ENCODE measurements at regions not wholly inside any gene's neighbourhood (a gene's known extent, or its start where the extent isn't known, plus 50 kb on each side); places are given as distances from the start of the nearest gene placed in this dataset.

DNA sequence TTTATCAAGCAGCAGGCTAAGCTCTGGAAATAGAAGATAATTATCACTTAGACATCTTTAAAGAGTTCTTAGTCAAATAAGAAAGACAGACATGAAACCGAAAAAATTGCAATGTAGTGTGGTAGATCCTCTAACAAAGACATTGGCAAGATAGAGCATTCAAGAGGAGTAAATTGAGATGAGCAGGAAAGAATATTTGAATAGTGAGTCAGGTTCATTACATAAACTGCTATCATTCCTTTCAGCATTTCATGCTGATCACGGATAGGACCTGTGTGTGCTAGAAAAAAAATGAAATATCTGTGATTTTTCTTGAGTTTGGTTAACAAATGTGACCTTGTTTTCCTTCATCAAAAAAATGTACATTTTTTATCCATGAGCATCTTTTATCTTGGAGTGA, 460.9 kb downstream of the OTOL1 start:
- ChIA-PET CTCF (no interaction called here), POLR2A (no interaction called here)
- H3K9me3 ChIP-seq (ENCODE audit: control insufficient read depth, insufficient read depth, low read depth, low read length), result no peaks in the 10 kb centered on the region
- H3K36me3 ChIP-seq (ENCODE audit: control insufficient read depth in 2 of 2, insufficient read depth in 1 of 2, low read length in 2 of 2), result no peaks in the 10 kb centered on the region
- H3K27ac ChIP-seq (ENCODE audit: extremely low read depth, low read depth, low read length), result no peak overlapping the region
- no peaks in the 10 kb centered on the region for H3K4me1 ChIP-seq (ENCODE audit: control insufficient read depth, insufficient read depth, low read length)
- H3K4me3 ChIP-seq (ENCODE audit: low read depth, low read length), result no peak overlapping the region
- no peak for TF ChIP-seq ZNF341 (tag by site-specific recombination; IDR thresholded peaks at IDR 0.05; ENCODE audit: low read depth)
- no peak for TF ChIP-seq PRDM4 (tag by site-specific recombination; IDR thresholded peaks at IDR 0.05)
- no peak for TF ChIP-seq ZNF785 (tag by site-specific recombination; IDR thresholded peaks at IDR 0.05)
- no peak for TF ChIP-seq ZNF23 (tag by site-specific recombination; IDR thresholded peaks at IDR 0.05; ENCODE audit: borderline replicate concordance)
- TF ChIP-seq ZBTB1 (tag by site-specific recombination; IDR thresholded peaks at IDR 0.05), result no peak
- TF ChIP-seq MEIS1 (CRISPR knock-in tag; IDR thresholded peaks at IDR 0.05; ENCODE audit: borderline replicate concordance), result no peak
- no peak for TF ChIP-seq ZNF433 (tag by site-specific recombination; IDR thresholded peaks at IDR 0.05; ENCODE audit: low read depth)
- TF ChIP-seq ZNF155 (tag by site-specific recombination; IDR thresholded peaks at IDR 0.05), result no peak
- no peak for TF ChIP-seq ZBTB6 (tag by site-specific recombination; IDR thresholded peaks at IDR 0.05)
- no peak for TF ChIP-seq TCF7L2 (IDR thresholded peaks at IDR 0.05; ENCODE audit: borderline replicate concordance, low read depth, low read length)

DNA sequence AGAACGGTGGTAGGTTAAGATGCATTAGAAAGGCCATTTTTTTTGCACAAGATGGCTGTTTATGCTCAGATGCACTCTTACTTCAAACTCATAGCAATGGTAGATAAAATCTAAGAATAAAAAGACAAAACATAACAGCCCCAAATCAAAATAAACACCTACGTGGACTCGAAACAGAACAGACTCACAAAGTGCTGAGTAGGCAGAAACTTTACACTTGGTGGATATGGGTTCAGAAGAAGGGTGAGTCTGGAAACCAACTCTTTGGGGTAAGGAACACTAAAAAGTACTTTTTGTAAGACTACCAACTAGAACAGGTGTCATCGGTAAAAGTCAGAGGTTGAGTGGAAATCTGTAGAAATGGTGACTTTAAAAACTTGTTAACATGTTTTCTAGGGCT, 468.2 kb downstream of the OTOL1 start:
- H3K36me3 ChIP-seq (ENCODE audit: control insufficient read depth in 2 of 2, insufficient read depth in 1 of 2, low read length in 2 of 2), result no peaks in the 10 kb centered on the region
- POLR2A ChIA-PET, result no interaction called here
- no peak overlapping the region for H3K27ac ChIP-seq (ENCODE audit: extremely low read depth, low read depth, low read length)
- H3K9me3 ChIP-seq (ENCODE audit: control insufficient read depth, insufficient read depth, low read depth, low read length), result no peaks in the 10 kb centered on the region
- CTCF ChIA-PET, result no interaction called here
- H3K4me3 ChIP-seq (ENCODE audit: low read depth, low read length), result no peak overlapping the region
- H3K4me1 ChIP-seq (ENCODE audit: control insufficient read depth, insufficient read depth, low read length), result no peaks in the 10 kb centered on the region
- TF ChIP-seq ZFP41 (tag by site-specific recombination; IDR thresholded peaks at IDR 0.05; ENCODE audit: borderline replicate concordance), result no peak
- TF ChIP-seq ZNF629 (tag by site-specific recombination; IDR thresholded peaks at IDR 0.05), result no peak
- TF ChIP-seq ZNF140 (tag by site-specific recombination; IDR thresholded peaks at IDR 0.05), result no peak
- no peak for TF ChIP-seq ZNF266 (tag by site-specific recombination; IDR thresholded peaks at IDR 0.05; ENCODE audit: low read depth)
- TF ChIP-seq TSHZ1 (tag by site-specific recombination; IDR thresholded peaks at IDR 0.05; ENCODE audit: borderline replicate concordance), result no peak
- TF ChIP-seq ZIC2 (tag by site-specific recombination; IDR thresholded peaks at IDR 0.05), result no peak
- no peak for TF ChIP-seq ZNF623 (tag by site-specific recombination; IDR thresholded peaks at IDR 0.05)
- no peak for TF ChIP-seq ZNF211 (tag by site-specific recombination; IDR thresholded peaks at IDR 0.05; ENCODE audit: low read depth)
- TF ChIP-seq ZNF792 (tag by site-specific recombination; IDR thresholded peaks at IDR 0.05), result no peak
- TF ChIP-seq ZNF416 (tag by site-specific recombination; IDR thresholded peaks at IDR 0.05), result no peak
- no peak for TF ChIP-seq ZEB2 (tag by site-specific recombination; IDR thresholded peaks at IDR 0.05)
- TF ChIP-seq ZNF830 (tag by site-specific recombination; IDR thresholded peaks at IDR 0.05; ENCODE audit: low read depth), result no peak
- TF ChIP-seq ZNF571 (tag by site-specific recombination; IDR thresholded peaks at IDR 0.05), result no peak
- TF ChIP-seq ZNF214 (tag by site-specific recombination; IDR thresholded peaks at IDR 0.05; ENCODE audit: borderline replicate concordance), result no peak
- TF ChIP-seq ZBTB17 (tag by site-specific recombination; IDR thresholded peaks at IDR 0.05), result no peak
